NCI-H460 (cell line): ENCODE measurements at regions not wholly inside any gene's neighbourhood (a gene's known extent, or its start where the extent isn't known, plus 50 kb on each side); places are given as distances from the start of the nearest gene placed in this dataset.

Experiments used
- DNase-seq: peaks from one replicate; pipeline ENCODE4 v3.0.0-alpha.2; 2016; ENCODE audit warnings: low read depth; ENCODE audit errors: extremely low read depth

DNA sequence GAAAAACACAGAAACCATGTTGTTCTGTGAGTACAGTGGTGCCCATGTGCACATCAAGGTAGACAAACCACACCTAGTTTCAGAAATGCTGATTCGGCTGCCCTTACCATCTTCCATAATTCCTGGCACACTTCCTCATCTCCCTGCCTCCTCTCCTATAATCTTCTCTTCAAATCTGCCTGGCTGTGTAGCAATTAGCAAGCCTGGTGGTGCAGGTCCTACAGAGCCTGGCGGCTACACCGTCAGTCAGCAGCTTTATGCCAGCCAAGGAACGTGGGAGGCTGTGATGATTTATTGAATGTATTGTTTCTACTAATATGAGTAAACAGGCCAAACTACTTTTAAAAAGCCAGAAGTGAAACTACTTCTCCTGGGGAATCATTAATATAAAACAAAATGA lies 106.8 kb downstream of the SEMA6D start:
- DNase-seq, result no peak

DNA sequence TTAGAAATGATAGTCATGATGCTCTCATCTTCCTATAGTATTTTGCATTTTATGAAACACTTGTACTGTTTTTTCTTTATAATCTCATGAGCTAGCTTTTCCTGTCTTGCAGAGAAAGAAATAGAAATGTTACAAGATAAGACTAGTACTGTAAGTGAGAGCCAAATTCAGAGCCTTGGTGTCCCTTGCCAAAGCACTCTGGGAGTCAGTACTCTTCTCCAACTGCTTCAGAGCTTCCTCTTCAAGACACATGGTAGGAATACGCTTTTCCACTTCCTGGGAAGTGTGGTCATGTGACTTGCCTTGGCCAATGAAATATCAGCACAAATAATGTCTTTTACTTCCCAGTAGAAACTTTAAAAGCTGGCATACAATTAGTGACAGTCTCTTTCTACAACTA lies 112.4 kb downstream of the SEMA6D start:
- DNase-seq, result no peak

DNA sequence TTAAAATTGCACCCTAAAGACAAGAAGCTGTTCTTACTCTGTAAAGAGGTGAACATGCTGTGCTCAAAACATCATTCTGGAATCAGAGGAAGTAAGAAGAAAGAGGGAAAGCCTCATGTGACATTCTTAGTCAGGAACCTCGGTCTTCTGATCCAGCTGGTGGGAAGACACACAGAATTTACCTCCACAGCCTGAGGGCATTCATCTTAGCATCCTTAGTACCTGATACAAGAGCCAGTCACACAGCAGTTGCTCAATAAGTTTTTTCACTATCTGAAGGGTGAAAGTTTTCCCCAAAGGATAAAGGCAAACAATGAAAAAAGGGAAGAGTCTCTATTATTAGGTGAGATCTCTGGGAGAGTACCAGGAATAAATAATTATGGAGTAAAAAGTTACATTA lies 116.8 kb downstream of the SEMA6D start:
- DNase-seq, result no peak

DNA sequence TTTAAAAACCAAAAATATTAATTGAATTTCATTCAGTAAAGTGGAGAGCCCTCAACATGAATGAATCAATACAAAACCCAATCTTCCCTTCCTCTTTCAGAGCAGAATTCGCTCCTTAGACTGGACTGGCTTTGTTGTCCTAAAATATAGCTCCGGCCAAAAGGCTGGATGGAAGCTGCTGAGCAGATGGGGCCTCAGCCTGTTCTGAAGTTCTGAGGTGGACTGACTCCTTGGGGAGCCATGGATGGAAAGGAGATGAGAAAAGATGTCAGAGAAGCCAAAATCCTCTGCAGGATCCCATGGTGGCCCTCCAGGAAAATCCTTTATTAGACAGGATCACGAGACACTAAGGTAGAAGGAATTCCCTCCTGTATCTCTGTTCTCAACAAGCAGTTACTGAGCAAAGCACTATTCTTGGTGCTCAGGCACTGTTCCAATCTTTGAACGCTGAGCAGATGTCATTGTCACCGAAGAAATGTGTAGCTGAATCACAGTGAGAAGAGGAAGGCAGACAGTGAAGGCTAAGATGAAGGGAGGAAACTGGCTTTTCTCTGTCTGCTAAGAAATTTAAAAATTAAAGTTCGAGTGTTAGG lies 122.0 kb downstream of the SEMA6D start:
- DNase-seq, result no peak

DNA sequence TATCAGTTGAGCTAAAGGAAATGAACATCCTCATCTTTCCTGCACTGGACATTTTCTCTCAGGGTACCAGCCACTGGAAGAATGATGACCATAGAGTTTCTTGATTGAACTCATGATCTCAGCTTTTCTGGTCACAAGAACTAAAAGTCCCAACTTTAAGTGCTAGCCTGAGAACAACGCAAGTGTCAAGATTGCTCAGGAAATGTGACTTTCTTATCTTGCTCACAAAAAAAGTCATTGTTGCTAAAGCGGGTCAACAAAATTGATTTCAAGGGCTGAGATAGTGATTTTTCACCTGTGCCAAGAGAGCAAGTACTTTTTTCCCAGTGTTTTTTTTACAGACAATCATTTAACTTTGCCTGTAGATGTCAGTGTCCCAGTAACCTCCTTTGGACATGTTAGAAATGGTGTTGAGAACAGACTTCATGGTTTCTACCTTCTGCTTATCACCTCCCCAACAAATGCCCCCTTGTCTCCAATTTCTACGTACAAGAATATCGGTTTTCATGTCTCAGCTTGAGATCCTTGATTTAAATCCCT lies 125.9 kb downstream of the SEMA6D start:
- DNase-seq, result no peak

DNA sequence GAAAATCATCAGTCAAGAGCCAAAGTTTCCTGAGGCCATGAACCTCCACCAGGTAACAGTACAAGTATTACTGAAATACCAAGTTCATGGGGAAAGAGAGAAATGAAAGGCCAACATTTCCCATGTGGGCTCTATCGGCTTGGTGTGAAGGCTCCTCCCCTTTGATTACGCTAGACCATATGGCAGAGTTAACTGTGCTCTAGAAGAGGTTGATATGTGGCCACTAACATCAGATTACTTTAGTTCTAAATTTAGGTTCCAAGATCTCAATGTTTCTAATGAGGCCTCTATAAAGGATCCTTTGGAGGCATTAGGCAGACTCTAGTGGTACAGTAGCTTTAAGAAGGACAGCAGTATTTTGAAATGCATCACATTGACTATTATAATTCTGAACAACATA lies 127.1 kb downstream of the SEMA6D start:
- no peak for DNase-seq

DNA sequence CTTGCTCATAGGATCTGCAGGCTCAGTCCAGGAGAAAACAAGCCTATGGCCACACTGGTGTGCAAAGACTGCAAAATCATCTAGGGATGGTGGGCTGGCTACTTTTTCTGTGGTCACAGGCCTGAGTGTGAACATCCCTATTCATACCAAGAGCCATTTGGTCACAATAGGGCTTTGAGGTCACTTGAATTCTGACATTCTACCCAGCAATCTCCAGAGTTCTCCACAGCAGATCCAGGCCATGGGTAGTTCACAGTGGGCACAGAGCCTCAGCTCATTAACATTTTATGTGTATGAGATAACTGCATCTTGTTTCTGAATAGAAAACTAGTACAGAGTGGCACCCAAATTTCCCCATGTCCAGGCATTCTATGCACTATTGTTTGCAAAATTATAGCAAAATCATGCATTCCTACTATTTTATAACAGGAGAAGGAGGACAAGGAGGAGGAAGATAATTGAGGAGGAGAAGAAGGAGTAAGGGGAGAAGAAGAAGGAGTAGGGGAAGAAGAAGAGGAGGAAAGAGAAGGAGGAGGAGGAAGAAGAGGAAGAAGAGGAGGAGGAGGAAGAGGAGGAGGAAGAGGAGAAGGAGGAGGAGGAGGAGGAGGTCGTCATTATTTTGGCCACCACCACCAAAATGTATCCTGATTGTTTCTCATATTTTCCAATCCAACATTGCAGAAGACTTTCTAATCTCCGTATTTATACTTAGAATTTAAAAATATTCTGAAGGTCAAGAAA lies 129.0 kb downstream of the SEMA6D start:
- DNase-seq, result no peak

DNA sequence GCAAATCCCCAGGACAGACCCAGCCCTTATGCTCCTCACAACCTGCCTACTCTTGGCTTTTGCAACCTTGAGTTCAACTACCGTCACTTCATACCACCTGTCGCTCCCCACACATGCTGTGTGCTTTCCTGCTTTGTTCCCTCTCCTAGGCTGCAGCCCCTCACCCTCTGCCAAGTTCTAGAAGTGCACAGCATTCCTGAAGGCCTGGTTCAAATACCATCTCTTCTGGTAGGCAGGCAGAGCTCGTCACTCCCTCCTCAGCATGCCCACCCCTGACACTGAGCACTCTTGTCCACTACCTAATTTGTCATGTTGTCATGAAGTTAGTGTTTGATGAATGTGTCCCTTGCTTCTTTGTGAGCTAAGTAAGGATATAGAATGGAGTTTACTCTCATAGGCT lies 129.6 kb downstream of the SEMA6D start:
- no peak for DNase-seq

DNA sequence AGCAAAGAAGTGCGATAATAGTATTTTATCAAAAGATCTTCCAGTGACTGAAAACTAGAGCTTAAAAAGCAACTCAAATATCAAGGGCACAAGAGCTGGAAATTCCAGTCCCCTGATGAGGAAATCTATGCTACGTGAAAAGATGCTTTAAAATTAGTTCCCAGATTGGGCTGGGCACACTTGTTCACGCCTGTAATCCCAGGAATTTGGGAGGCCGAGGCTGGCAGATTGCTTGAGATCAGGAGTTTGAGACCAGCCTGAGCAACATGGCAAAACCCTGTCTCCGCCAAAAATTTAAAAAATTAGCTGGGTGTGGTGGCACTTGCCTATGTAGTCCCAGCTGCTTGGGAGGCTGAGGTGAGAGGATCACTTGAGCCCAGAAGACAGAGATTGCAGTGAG lies 138.8 kb downstream of the SEMA6D start:
- DNase-seq, result no peak

DNA sequence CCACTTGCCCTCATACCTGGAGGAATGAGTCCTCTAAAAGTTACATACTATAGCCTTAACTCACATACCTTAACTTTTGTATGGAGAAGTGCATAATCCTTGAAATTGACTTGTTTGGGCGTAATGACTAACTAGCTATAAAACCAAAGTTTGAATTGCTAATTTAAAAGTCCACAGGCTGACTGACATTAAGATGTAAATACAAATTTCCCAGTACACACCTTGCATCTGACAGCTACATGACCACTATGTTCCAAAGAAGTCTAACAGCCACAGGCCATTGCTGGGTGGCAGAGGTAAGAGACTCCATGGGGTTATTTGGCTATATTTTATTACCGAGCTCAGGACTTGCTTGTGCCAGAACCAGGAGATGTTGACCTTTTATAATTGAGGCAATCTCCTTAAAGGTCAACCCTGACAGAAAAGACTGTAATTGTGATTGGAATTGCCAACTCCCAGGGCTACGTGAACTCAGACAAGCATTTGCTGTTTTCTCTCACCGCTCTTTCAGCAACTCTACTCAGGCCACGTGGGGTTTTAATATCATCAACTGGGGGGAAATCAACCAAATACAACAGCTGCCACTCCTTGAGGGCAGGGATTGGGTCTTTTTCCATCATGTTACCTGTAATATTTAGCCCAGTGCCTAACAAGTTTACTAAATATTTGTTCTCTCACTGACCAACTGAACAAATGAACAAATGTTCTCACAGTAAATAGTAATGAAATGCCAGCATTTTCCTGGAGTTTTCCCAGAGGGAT lies 139.9 kb downstream of the SEMA6D start:
- no peak for DNase-seq

DNA sequence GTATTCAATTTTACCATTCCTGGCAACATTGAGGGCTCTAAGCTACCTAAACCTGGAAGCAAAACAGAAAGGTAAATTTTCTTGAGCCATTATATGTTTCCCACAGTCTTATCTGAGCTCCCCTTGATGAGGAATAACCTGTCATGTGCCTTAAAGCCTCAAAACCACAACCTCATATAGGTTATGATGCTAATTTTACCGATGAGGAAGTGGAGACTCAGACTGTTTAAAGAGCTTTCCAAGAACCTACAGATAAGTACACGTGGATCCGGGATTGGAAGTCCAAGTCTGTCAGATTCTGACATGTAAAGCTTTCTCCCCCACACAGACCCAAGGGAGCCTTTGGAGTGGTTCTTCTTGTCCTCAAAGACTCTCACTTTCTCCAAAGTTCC lies 140.5 kb downstream of the SEMA6D start:
- no peak for DNase-seq

DNA sequence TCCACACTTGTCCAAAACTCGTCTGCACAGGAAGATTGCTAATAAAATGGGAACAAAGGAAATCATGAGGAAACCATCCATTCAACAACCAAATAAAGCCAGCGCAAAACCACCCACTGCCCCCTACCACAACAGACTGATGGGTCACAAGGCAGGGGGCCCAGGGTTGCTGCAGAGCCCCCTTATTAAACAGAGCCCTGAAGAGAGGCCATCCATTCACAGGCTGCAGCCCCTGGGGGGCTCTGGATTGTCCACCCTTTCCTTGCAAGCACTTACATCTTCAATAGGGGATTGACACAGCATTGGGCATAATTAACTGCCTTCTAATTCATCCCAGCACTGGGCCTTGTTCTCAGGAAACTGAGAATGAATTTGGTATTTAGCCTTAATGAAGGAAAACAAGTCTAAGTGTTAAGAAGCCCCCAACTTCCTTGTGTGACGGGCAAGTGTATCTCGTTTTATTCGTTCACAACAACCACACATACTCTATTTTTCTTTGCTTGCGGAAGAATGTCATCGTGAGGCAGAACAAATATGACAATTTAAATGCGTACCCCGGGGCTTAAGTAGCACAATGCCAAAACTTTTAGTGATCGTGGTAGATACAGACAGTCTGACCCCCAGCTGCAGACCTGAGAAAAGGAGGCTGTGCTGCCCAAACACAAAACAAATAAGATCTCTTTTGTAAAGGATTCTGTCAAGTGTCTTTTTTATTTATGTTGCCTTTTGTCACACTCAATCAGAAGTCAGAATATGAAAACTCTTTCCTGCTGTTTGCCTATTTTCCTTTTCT lies 144.0 kb downstream of the SEMA6D start:
- DNase-seq, result no peak

DNA sequence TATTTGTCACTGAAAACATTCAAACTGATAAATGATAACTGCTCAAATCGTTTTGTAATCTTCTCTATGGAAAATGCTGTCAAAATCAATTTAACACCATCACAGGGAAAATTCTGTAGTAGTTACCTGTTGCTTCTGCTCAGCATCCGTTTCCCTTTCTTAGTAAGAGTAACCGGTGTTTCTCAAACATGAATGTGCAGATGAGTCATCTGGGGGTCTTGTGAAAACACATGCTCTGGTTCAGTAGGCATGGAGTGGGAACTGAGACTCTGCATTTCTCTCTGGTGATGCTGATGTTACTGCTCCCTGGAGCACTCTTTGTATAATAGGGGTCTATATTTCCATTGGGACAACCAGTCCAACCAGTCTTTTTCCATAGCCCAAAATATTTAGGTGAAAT lies 145.1 kb downstream of the SEMA6D start:
- DNase-seq, result no peak

DNA sequence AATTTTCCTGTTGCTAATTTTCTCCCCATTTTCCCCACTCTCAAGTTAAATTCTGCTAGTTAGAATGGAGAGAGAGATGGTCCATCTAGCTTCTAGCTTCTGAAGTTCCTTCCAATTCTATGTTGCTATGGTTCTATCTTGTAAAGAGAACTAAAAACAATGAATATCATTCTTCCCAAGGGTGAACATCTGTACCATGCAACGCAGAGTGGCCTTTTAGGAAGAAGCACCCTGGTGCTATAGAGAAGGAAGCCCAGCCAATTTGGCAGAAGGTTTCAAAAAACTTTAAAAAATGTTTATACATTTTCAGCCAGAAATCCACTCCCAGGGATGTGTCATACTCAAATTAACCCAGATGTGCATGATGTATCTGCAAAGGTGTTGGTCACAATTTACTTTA lies 149.1 kb downstream of the SEMA6D start:
- no peak for DNase-seq

DNA sequence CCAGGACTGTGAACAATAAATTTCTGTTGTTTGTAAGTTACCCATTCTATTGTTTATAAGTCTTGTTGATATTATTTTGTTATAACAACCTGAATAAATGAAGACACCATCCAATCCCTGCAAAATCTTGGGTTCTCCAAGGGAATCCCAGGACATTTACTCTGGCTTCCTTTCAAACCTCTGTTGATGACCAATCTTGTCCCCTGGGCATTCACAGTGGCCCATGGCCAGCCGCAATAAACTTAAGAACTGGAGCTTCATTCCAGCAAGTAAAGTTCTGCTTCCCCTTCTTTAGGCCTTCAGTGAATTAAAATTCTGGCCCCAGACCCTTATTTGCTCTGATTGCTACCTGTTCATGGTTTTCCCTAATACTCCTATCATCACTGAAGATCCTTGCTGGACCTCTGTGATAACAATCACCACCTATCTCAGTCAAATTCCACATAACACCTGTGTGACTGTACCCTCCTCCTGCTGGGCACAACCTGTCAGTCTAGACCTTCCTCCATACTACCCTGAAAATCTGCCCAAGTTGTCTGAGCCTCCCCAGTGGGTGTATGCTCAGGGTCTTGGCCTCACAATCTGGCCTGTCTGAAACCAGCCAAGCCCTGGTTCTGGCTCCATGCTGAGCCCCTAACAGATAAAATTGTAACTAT lies 153.1 kb downstream of the SEMA6D start:
- DNase-seq, result no peak

DNA sequence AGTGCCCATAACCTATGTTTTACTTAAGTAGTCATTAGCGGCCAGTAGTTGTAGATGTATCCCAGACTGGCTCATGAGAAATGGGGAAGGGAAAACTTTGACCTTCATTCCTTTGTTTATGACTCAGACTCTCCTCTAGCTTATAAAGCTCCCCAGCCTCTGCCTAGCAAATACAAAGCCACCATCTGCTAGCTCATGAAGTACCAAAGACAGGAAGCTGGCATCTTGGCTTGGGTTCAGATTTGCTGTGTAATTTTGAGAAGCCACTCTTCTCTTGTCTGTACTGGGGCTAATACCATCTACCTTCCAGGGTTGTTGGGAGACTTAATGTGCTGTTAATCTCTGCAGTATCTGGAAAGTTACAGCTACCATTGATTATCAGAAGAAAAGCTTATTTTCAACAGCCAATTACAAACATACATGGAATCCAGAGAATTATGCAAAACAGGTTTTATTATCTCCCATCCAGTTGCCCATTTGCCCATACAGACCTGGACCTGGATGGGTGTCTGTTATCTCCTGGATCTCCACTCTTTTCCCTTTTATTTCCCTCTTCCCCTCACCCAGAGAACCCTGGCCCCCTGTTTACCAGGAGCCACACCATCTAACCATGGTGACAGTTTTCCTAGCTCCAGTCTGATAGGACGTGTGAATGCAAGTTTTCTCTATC lies 153.8 kb downstream of the SEMA6D start:
- no peak for DNase-seq

DNA sequence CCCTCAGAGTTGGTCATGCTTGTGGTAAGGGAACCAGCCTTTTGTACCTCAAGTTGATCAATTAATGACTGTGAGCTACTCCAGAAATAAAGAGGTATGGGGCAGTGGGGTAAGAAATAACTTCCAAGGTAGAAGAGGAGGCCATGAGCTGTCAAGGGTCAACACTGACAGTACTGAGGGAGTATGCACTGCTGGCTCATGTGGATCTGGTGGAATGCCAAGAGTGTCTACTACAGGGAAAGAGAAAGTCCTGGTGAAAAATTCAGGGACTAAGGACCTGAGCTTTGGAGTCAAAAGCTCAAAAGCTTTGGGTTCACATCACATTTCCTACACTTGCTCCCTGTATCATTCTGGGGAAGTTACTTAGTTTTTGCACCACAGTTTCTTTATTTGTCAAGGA lies 154.9 kb downstream of the SEMA6D start:
- DNase-seq, result no peak

DNA sequence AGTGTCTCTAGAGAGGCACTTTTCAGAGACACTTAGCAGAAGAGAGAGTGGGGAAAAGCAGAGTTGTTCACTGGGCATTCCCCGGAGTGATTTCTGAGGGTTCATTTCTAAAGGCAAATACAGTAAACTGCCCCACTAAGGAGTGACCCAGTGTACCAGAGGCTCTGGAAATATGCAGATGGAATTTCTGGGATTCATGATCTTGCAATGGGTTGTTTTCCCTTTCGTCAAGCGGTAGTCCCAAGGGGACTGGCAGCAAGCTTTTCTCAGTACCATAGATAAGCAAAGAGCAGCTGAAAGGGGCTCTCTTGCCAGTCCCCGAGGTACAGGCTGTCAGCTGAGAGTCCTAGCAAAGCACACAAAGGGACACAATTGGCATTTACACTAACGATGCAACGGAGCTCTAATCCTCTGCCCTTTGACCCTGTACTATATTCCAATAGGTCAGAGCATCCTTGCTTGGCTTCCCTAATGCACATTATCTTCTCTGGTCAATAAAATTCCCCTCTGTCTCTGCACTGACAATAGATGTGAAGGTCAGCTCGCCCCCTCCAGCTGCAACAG lies 155.6 kb downstream of the SEMA6D start:
- no peak for DNase-seq

DNA sequence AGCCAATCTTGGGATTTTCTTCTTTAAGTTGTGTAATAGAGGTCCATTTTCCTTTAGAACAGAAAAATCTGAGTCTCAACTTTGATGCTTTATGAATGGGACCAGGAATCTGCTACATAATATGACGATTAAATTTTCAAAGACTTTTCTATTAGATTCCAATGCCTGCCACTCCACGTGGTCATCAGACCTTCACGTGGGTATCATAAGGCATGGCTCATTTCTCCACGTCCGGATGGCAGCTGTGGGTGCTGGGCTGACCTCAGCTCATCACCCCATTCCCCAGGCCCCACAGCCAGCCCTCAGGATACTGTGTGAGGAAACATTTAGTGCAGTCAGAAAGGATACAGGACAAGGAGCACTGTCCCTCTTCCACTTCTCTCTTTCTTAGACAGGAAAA lies 159.7 kb downstream of the SEMA6D start:
- no peak for DNase-seq

DNA sequence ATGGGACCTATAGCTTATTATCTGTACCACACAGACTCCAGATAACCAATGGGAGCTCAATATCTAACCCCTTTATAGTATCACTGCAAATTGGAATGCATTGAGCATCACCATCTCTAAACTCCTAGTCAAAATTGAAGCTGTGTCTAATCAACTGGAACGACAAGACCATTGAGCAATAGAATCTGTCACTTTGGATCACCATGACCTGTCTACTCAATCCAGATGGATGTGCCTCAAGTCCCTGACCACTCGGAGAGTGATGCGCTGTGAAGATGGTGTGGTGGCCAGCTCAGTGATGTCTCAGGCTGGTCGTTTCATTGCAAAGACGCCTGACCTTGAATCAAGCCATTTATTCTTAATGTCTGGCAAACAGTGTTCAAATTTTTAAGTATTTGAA lies 160.5 kb downstream of the SEMA6D start:
- DNase-seq, result no peak
